ENCODE measurements at regions not wholly inside any gene's neighbourhood (a gene's known extent, or its start where the extent isn't known, plus 50 kb on each side); places are given as distances from the start of the nearest gene placed in this dataset.

GRCh38 chr4:111685205-111685604 is 460.0 kb upstream of the FAM241A start:
- TF ChIP-seq POLR2A (IDR thresholded peaks at IDR 0.05; ENCODE audit: low read length), result no peak
- TF ChIP-seq GATA1 (IDR thresholded peaks at IDR 0.05; ENCODE audit: low read depth, low read length), result no peak
- no peak for DNase-seq

DNA sequence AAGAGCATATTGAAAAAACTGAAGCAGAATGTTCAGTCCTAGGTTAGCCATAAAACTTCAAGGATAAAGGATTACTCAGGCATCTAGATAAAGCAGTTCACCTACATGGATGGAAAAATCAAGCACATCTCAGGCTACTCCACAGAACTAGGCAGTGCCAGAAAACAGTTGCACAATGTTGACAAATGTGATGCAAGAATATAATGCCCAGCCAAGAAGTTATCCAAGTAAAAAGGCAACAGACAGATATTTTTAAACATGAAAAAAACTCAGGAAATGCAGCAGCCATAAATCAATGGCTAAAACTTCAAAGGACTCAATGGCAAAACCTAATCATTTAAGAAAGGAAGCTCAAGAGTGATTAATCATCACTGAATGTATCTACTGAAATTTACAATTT is 456.0 kb upstream of the FAM241A start:
- TF ChIP-seq GATA1 (IDR thresholded peaks at IDR 0.05; ENCODE audit: low read depth, low read length) (no peak), POLR2A (IDR thresholded peaks at IDR 0.05; ENCODE audit: low read length) (no peak)

DNA sequence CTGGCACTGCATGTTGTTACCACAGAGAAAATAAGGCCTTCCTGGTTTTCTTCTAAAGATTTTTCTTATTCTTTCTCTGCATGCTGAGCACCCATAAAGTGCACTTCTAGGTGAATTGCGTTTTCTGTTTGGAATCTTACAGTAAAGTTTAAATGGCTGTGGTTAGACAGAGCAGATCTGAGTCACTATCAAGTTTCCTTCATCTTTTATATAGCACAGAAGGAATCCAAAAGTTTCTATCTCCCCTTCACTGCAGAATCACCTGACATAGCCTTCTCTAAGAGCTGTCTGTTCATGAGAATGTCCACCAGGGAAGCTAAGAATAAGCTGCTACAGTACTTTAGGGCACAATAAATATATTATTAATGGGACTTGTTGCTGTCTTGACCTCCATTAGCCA is 455.5 kb upstream of the FAM241A start:
- TF ChIP-seq GATA1 (IDR thresholded peaks at IDR 0.05; ENCODE audit: low read depth, low read length) (no peak), POLR2A (IDR thresholded peaks at IDR 0.05; ENCODE audit: low read length) (no peak)
- DNase-seq, result no peak

More for the DNA sequence above, 456.0 kb upstream of the FAM241A start:
- no peak for DNase-seq

DNA sequence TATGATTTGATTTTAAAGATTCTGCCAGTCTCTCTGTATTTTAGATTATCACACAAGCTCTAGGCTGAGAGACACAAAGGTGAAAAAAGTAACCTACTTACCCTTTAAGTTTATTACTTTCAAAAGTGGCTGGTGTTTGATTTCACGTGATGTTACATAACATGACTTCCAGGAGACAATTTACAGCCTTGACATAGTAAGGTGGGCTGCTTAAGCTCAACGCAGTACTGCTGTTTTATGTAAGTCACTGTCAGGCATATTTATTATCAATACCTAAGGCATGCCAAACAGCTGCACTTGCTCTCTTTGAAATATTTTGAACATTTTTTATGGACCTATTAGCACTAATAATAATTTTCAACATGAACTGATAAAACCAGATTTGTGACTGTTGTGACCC is 451.5 kb upstream of the FAM241A start:
- no peak for DNase-seq
- no peak for TF ChIP-seq POLR2A (IDR thresholded peaks at IDR 0.05; ENCODE audit: low read length)
- TF ChIP-seq GATA1 (IDR thresholded peaks at IDR 0.05; ENCODE audit: low read depth, low read length), result no peak

DNA sequence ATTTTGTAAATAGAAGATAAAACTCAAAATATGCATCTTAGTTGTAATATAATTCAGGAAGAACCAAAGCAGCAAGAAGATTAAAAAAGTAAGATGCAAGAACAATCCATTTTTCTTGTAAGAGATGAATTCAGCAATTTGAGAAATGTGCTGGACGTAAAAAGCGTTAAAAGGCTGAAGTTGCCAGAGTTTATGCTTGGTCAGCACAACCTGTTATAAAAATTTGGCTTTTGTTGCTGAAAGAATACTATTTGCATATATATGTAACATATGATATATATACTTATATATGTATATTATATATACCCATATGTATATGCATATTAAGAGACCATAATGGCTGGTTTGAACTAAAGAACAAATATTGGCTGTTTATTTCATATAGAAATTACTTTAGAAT is 449.6 kb upstream of the FAM241A start:
- no peak for TF ChIP-seq POLR2A (IDR thresholded peaks at IDR 0.05; ENCODE audit: low read length)
- no peak for TF ChIP-seq GATA1 (IDR thresholded peaks at IDR 0.05; ENCODE audit: low read depth, low read length)
- no peak for DNase-seq

DNA sequence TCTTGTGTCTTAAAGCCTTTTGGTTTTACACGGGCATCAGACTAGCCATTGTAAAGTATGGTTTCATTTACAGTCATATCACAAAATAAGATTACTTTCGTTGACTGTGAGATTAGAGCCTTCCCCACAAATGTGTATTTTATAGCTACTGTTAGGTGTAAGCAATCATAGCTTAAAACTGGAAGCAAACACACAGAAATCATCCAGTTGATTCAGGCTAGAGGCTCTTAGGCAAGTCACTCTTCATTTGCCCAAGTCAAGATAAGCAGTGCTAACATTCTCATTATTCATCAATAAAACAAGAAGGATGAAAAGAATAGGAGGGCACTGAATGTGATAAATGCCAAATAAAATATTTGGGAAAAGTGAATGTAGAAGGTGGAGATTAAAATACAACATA is 448.7 kb upstream of the FAM241A start:
- TF ChIP-seq GATA1 (IDR thresholded peaks at IDR 0.05; ENCODE audit: low read depth, low read length) (no peak), POLR2A (IDR thresholded peaks at IDR 0.05; ENCODE audit: low read length) (no peak)
- DNase-seq, result no peak

- TF ChIP-seq POLR2A (IDR thresholded peaks at IDR 0.05; ENCODE audit: low read length) (no peak), GATA1 (IDR thresholded peaks at IDR 0.05; ENCODE audit: low read depth, low read length) (no peak)
- DNase-seq, result no peak
These were observed 447.9 kb upstream of the FAM241A start for GRCh38 chr4:111697176-111697942.

GRCh38 chr4:111698361-111698760 is 446.9 kb upstream of the FAM241A start:
- TF ChIP-seq GATA1 (IDR thresholded peaks at IDR 0.05; ENCODE audit: low read depth, low read length) (no peak), POLR2A (IDR thresholded peaks at IDR 0.05; ENCODE audit: low read length) (no peak)
- DNase-seq, result no peak

- no peak for TF ChIP-seq GATA1 (IDR thresholded peaks at IDR 0.05; ENCODE audit: low read depth, low read length)
- DNase-seq, result no peak
These were observed 446.1 kb upstream of the FAM241A start for GRCh38 chr4:111699165-111699564.

GRCh38 chr4:111701102-111701501 is 444.2 kb upstream of the FAM241A start:
- no peak for DNase-seq
- TF ChIP-seq GATA1 (IDR thresholded peaks at IDR 0.05; ENCODE audit: low read depth, low read length) (no peak), POLR2A (IDR thresholded peaks at IDR 0.05; ENCODE audit: low read length) (no peak)

DNA sequence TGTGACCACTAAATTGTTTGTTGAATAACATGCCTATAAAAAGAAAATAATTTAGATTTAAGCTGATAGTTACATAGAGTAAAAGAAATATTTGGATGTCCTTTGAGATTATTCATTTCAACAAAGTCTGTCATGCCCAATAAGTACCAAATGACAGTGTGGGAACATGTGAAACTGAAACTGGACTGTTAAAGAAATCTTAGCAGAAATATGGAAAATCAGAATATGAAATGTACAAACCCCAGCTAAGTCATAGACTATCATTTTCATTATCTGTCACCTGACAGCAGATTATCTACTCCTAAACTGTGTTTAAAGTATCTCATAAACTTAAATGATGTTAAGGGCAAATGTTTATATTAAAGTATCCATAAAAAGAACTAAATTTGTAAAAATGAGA is 437.8 kb upstream of the FAM241A start:
- no peak for TF ChIP-seq POLR2A (IDR thresholded peaks at IDR 0.05; ENCODE audit: low read length)
- TF ChIP-seq GATA1 (IDR thresholded peaks at IDR 0.05; ENCODE audit: low read depth, low read length), result no peak
- DNase-seq, result no peak

DNA sequence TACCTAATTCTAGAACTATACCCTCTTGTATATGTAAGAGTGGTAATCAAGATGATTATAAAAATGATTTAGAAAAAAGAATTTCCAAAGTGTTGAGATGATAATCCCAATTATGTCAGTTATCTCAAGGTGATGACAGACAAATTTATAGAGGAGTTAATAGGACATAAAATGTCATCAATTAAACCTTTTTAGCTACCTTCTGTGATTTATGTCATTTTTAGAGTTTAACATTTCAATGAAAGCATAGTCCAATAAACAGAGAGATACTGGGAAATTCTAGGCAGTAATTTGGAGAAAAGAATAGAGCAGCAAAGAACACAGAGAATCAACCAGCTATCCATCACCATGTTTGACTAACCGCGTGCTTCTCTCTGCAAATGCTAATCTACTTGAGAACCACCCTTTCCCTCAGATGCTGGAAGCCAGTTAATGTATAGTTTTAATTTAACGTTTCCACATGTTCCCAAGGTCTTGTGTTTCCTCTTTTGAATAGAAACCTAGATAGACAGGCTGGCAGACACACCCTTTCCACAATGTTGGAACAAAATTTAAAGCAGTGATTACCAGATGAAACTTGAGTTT is 433.1 kb upstream of the FAM241A start:
- TF ChIP-seq POLR2A (IDR thresholded peaks at IDR 0.05; ENCODE audit: low read length), result no peak
- TF ChIP-seq GATA1 (IDR thresholded peaks at IDR 0.05; ENCODE audit: low read depth, low read length), result no peak
- DNase-seq, result no peak

GRCh38 chr4:111713276-111713675 is 432.0 kb upstream of the FAM241A start:
- DNase-seq, result no peak
- TF ChIP-seq POLR2A (IDR thresholded peaks at IDR 0.05; ENCODE audit: low read length) (no peak), GATA1 (IDR thresholded peaks at IDR 0.05; ENCODE audit: low read depth, low read length) (no peak)

DNA sequence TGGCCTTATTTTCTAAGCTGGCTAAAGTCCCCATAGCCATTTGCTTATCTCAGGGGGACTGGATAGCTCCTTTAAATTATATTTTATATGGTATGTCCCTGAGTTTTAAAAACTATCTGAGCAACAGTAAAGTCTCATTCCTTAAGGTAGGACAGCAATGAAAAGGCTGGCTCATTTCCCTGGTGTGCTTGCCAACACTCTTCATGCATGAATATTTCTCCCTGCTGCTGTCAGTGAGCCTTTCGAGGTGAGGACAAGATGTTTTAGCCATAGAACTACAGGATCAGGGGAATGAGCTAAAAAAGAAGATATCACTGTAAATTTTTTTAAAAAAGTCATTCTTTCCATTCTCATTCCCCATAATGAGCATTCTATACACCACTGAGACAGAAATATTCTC is 427.3 kb upstream of the FAM241A start:
- no peak for DNase-seq
- TF ChIP-seq GATA1 (IDR thresholded peaks at IDR 0.05; ENCODE audit: low read depth, low read length), result no peak
- no peak for TF ChIP-seq POLR2A (IDR thresholded peaks at IDR 0.05; ENCODE audit: low read length)
